ENCODE measurements at regions not wholly inside any gene's neighbourhood (a gene's known extent, or its start where the extent isn't known, plus 50 kb on each side); places are given as distances from the start of the nearest gene placed in this dataset.
A peak's percentile ranks its signal among the peaks of the same experiment; 100 is the strongest.
"Not testable (repeated sequence)": the region's sequence is repeated elsewhere in the genome, so short reads cannot be mapped to it uniquely, and the experiment has no call there.

GRCh38 chr2:94737736-94738342, 133.4 kb upstream of the TEKT4 start:
- DNase-seq, result peak; percentile 67

GRCh38 chr2:94753466-94753998, 117.7 kb upstream of the TEKT4 start:
- no peak for DNase-seq

GRCh38 chr2:94758546-94758945, 112.7 kb upstream of the TEKT4 start:
- DNase-seq, result no peak

DNA sequence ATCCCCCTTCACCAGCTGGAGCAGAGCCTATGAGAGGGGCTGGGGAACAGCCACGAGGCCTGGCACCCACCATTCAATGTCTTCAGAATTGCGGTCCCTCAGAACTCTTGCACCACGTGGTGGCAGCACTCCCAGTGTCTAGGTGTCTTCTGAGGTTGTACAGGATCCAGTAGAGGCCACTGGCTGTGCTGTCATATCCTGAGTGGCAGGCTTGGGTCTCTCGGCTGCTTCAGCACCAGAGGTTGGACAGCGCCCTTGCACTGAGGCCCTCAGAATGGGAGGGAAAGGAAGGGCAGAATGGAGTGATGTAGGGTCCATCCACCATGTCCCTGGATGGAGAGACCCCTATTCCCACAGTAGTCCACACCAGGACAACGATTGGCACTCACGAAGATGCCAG, 112.0 kb upstream of the TEKT4 start:
- DNase-seq, result peak; percentile 64

- DNase-seq, result peak; percentile 26
These were observed 108.6 kb upstream of the TEKT4 start for GRCh38 chr2:94762600-94762999.

GRCh38 chr2:94763318-94763717, 107.9 kb upstream of the TEKT4 start:
- DNase-seq, result no peak

DNA sequence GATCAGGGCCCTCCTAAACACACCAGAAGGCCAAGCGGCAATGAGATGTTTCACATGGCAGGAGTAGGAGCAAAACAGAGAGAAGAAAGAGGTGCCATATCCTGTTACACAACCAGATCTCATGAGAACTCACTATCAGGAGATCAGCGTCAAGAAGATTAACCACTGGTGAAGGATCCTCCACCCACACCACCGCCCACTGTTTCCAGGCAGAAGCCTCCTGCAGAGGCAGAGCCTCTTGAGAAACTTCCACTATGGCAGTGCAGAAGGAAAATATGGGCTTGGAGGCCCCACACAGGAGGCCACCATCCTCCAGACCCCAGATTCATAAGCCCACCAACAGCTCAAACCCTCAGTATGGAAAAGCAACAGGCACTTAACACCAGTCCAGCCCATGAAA, 106.9 kb upstream of the TEKT4 start:
- not testable (repeated sequence) for DNase-seq

GRCh38 chr2:94767336-94767735, 103.9 kb upstream of the TEKT4 start:
- no peak for DNase-seq

DNA sequence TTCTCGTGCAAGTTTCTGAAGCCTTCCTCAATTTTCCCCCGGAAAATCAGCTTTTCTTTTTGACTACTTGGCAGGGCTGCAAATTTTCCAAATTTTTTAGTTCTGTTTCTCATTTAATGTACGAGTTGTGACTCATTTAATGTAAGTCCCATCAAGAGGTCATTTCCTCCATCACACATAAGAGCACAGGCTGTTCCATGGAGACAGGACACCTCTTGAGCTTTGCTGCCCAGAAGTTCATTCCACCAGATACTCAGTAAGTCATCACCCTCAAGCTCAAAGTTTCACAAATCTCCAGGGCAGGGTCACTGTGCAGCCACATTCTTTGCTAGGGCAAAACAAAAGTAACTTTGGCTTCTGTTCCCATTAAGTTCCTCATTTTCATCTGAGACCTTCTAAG, 101.5 kb upstream of the TEKT4 start:
- DNase-seq, result no peak

- no peak for DNase-seq
These were observed 96.4 kb upstream of the TEKT4 start for GRCh38 chr2:94774851-94775250.

DNA sequence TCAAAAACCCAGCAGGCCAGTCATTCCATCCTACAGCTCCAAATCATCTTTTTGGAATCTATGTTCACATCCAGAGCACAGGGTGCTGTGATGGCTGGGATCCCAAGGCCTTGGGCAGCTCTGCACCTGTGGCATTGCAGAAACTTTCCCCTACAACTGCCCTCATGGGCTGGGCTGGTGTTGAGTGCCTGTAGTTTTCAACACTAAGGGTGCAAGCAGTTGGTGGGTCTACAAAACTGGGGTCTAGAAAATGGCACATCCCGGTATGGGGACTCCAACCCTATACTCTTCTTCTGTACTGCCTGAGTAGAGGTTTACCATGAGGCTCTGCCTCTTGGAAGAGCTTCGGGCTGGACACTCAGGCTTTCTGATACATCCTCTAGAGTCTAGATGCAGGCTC, 95.2 kb upstream of the TEKT4 start:
- no peak for DNase-seq

GRCh38 chr2:94785105-94785504, 86.1 kb upstream of the TEKT4 start:
- DNase-seq, result not testable (repeated sequence)

GRCh38 chr2:94786424-94786823, 84.8 kb upstream of the TEKT4 start:
- not testable (repeated sequence) for DNase-seq

DNA sequence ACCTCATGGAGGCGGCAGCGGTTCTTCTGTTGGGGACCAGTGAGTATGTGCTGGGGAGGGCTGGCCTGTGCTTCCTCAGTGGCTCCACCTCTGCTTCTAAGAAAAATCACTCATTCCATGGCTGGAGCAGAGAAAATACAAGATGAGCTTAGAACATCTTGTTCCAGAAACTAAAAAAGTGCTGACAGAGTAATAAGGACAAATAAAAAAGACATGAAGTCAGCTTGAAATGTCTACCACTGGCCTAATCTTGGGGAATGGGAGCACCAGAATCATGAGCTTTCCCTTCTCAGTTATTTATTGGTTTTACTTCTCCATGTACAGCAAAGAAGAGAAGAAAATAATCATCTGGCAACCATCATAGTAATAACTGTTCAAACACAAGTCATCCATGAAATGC, 81.1 kb upstream of the TEKT4 start:
- DNase-seq, result not testable (repeated sequence)

GRCh38 chr2:94797235-94797634, 74.0 kb upstream of the TEKT4 start:
- DNase-seq, result peak; percentile 63

Measured in DMS53 (cell line).